HS-5 (cell line): ENCODE measurements at regions not wholly inside any gene's neighbourhood (a gene's known extent, or its start where the extent isn't known, plus 50 kb on each side); places are given as distances from the start of the nearest gene placed in this dataset.
"Not testable (repeated sequence)": the region's sequence is repeated elsewhere in the genome, so short reads cannot be mapped to it uniquely, and the experiment has no call there.

Experiments
- DNase-seq: peaks from one replicate; pipeline ENCODE4 v3.0.0-alpha.2; 2012; ENCODE audit warnings: low read depth

DNA sequence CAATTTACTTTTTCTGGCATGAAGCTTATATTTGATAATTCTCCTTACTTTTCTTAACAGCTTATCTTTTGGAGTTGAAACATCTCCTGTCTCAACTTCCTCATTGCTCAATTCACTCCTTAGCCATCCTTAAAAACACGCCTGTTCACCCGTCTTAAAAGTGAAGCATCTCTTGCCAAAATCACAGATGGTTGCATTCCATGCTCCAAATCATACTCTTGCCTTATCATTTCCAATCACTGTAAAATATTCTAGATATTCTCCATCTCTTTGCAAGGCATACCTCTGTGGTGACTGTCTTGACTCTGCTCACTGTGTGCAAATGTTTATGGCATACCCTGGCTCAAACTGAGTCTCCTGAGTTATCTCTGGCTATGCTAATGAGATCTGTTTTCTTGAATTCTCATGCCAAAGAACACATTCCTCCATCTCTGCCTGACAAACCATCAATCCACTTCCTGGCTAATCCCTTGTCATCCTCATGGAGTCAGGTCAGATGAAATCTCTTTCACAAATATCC, 1393.3 kb downstream of the CDY2B start:
- DNase-seq, result peak; percentile 70

- DNase-seq, result no peak
These were observed 1400.0 kb downstream of the CDY2B start for GRCh38 chrY:16480031-16480430.

DNA sequence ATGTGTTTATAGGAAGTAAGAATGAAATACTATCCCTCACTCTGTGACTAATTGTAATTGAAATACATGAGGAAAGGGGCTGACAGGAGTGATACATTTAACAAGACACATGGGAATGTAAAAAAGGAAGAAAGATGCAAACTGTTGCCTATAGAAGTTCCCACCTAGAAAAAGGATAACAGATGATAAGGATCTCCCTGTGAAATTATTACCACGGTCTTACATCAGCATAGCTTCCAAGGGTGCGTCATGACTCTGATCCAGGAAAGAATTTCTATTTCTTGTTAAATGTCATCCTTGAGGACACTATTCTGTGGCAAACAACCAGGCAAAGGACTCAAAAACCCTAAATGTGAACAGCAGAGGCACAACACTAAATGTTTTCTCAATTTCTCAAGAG, 1406.0 kb downstream of the CDY2B start:
- DNase-seq, result peak; percentile 11

DNA sequence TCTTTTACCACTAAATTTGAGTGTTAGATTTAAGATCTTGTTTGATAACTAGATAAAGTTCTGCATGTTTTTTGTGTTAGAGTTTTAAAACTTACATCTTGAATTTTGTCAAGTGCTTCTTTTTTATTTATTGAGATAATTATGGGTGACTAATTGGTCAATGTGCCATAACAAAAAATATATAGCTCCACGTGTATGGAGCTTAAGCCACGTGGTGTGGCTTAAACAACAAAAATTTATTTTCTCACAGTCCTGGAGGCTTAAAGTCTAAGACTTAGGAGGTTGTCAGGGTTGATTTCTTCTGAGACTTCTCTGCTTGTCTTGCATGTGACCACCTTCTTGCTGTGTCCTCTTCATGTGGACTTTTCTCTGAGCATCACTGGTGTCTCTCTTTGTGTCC, 1425.2 kb downstream of the CDY2B start:
- no peak for DNase-seq

DNA sequence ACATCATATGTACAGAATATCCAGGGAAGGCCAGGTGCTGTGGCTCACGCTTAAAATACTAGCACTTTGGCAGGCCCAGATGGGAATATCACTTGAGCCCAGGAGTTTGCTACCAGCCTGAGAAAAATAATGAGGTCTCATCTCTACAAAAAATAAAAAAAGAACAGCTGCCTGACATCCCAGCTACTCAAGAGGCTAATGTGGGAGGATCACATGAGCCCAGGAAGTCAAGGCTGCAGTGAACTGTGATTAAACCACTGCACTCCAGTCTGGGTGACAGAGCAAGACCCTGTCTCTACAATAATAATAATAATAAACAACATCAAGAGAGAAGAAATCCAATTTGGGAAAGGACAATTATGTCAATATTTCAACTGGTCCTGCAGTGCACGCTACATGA, 1433.9 kb downstream of the CDY2B start:
- DNase-seq, result no peak

DNA sequence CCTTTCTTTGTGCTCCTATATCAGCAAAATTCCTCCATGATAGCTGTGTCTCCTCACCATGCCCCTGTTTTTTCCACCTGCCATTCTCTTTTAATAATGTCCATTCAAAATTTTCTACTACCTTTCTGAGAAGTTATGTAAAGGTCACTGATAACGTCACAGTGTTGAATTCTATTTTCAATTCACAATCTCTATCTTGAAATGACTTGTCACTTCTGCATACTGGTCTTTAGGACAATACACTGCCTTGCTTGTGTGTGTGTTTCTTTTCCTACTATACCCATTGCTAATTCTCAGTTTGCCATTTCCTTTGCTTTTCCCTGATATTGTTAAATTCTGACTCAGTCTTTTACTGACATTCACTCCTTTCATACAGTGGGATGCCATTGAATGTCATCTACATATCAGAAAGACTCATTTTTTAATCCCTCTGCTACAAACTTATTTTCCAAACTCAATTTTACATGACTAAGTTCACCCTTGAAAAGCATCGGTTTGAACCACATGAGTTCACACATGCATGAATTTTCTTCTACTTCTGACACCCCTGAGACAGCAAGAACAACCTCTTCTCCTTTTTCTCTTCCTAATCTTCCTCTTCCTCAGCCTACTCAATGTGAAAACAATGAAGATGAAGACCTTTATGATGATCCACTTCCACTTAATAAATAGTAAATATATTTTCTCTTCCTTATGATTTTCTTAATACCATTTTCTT, 1470.7 kb downstream of the CDY2B start:
- DNase-seq, result not testable (repeated sequence)

- DNase-seq, result not testable (repeated sequence)
These were observed 1500.6 kb downstream of the CDY2B start for GRCh38 chrY:16379458-16379857.

- DNase-seq, result not testable (repeated sequence)
These were observed 1538.4 kb downstream of the CDY2B start for GRCh38 chrY:16341592-16341991.

GRCh38 chrY:16330032-16330758, 1549.8 kb downstream of the CDY2B start:
- DNase-seq, result not testable (repeated sequence)

GRCh38 chrY:16329135-16329820, 1550.7 kb downstream of the CDY2B start:
- not testable (repeated sequence) for DNase-seq
